GM23338 (cell line): ENCODE measurements at regions not wholly inside any gene's neighbourhood (a gene's known extent, or its start where the extent isn't known, plus 50 kb on each side); places are given as distances from the start of the nearest gene placed in this dataset.

Source experiments
- ETS1 ChIP-seq: IDR thresholded peaks from 2 replicates; pipeline ENCODE4 v1.6.1; 2016; ENCODE audit warnings: antibody characterized with exemption
- EZH2phosphoT487 ChIP-seq: fragments of 200-600 bp; sonication (generic); IDR thresholded peaks from one replicate; pipeline ENCODE4 v1.8.1; 2018; ENCODE audit warnings: antibody characterized with exemption; ENCODE audit not compliant: unreplicated experiment
- POLR2AphosphoS5 ChIP-seq: IDR thresholded peaks from 2 replicates; pipeline ENCODE4 v1.6.1; 2016; ENCODE audit warnings: antibody characterized with exemption, low read depth
- REST ChIP-seq: IDR thresholded peaks from one replicate; pipeline ENCODE4 v1.6.1; 2018; ENCODE audit warnings: antibody characterized with exemption; ENCODE audit not compliant: unreplicated experiment
- ZNF462 ChIP-seq: fragments of 250-450 bp; sonication (Bioruptor Pico); IDR thresholded peaks from 2 replicates; pipeline ENCODE4 v1.5.0; 2020; ENCODE audit warnings: mild to moderate bottlenecking, moderate library complexity

- TF ChIP-seq ZNF462 (CRISPR knock-in tag) (no peak), POLR2AphosphoS5 (no peak), ETS1 (no peak), EZH2phosphoT487 (no peak), REST (no peak)
Measured at GRCh38 chr5:6877986-6878828, 165.0 kb downstream of the TENT4A start (continued).
